ENCODE measurements at regions not wholly inside any gene's neighbourhood (a gene's known extent, or its start where the extent isn't known, plus 50 kb on each side); places are given as distances from the start of the nearest gene placed in this dataset.

- no peak for TF ChIP-seq NRF1 (IDR thresholded peaks at IDR 0.05; ENCODE audit: low read depth, low read length)
- no peak for TF ChIP-seq BACH1 (IDR thresholded peaks at IDR 0.05; ENCODE audit: low read length)
- TF ChIP-seq RFX5 (IDR thresholded peaks at IDR 0.05; ENCODE audit: borderline replicate concordance, low read depth, low read length): no peak
- TF ChIP-seq RNF2 (IDR thresholded peaks at IDR 0.05; ENCODE audit: borderline replicate concordance, low read depth, low read length, missing control alignments, poor library complexity, severe bottlenecking): no peak
- TF ChIP-seq CEBPB (IDR thresholded peaks at IDR 0.05; ENCODE audit: low read depth, low read length): no peak
Measured at GRCh38 chr11:19601235-19601634, 111.4 kb upstream of the NAV2 start (continued).
